ENCODE measurements at regions not wholly inside any gene's neighbourhood (a gene's known extent, or its start where the extent isn't known, plus 50 kb on each side); places are given as distances from the start of the nearest gene placed in this dataset.

DNA sequence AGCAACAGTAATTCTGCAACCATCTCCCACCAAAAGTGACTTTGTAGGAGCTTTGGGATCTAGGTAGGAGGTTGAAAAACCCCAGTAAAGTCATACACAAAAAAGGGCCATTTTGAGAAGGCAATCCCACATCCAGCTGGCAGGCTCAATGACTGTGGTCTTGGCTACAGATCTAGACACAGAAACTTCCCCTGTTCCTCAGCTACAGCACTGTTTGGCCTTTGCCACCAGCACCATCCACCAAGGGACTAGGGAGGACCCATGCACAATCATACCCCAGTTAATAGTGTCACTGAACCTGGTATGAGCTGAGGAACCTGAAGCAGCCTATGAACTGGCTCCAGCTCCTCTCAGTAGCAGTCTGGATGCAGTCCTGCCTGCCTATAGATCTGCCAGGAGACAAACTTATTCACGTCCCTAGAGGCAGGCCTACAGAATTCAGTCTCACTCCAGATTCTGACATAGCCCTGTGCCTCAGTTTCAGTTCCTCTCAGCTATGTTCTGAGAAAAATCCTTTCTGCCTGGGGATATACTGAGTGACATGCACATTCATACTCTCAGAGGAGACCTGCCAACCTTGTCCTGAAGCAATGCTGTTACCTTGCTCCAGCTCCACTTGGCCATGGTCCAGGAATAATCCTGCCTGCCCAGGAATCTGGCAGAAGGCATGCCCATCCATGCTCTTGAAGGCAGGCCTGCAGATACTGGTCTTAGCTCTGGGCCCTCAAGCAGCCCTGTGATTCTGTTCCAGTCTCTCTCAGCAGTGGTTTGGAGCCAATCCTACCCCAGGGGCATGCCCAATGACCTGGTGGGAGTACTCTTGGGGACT lies 2048.3 kb upstream of the PCDH20 start:
- TF ChIP-seq POLR2AphosphoS5 (IDR thresholded peaks at IDR 0.05) (no peak), CTCF (IDR thresholded peaks at IDR 0.05) (no peak), POLR2A (IDR thresholded peaks at IDR 0.05; ENCODE audit: low read depth) (no peak), EP300 (IDR thresholded peaks at IDR 0.05) (no peak)

Measured in esophagus muscularis mucosa (tissue), 4 donors.